ENCODE measurements at regions not wholly inside any gene's neighbourhood (a gene's known extent, or its start where the extent isn't known, plus 50 kb on each side); places are given as distances from the start of the nearest gene placed in this dataset.

DNA sequence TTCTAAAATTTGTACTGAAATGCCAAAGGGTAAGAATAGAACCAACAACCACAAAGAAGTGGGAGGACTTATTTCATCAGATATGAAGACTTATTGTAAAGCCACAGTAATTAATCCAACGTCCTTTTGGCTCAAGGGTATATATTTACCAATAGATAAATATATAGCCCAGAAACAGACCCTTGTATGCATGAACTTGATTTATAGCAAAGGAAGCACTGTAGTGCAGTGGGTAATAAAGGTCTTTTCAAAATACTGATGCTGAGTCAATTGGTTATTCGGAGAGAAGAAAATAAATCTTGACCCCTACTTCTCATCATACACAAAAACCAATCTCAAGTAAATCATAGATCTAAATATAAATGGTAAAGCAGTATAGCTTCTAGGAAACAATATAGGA is 200.5 kb upstream of the ST6GAL2 start:
- WGBS, 5 donors, result 48 to 64% (median 58%) methylated on average over 2 of the region's 2 CpGs
- no peak for DNase-seq
- H3K4me1 ChIP-seq, result no peaks in the 10 kb centered on the region
- no peaks in the 10 kb centered on the region for H3K9me3 ChIP-seq
- intact Hi-C loops (cut with DNase I; ENCODE audit: low total_unique reads), result no loop called here
- H3K27ac ChIP-seq, result no peak overlapping the region
- H3K27me3 ChIP-seq, result no peaks in the 10 kb centered on the region
- no peak overlapping the region for H3K4me3 ChIP-seq
- TF ChIP-seq, protein P1, sequence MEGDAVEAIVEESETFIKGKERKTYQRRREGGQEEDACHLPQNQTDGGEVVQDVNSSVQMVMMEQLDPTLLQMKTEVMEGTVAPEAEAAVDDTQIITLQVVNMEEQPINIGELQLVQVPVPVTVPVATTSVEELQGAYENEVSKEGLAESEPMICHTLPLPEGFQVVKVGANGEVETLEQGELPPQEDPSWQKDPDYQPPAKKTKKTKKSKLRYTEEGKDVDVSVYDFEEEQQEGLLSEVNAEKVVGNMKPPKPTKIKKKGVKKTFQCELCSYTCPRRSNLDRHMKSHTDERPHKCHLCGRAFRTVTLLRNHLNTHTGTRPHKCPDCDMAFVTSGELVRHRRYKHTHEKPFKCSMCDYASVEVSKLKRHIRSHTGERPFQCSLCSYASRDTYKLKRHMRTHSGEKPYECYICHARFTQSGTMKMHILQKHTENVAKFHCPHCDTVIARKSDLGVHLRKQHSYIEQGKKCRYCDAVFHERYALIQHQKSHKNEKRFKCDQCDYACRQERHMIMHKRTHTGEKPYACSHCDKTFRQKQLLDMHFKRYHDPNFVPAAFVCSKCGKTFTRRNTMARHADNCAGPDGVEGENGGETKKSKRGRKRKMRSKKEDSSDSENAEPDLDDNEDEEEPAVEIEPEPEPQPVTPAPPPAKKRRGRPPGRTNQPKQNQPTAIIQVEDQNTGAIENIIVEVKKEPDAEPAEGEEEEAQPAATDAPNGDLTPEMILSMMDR (IDR thresholded peaks at IDR 0.05), result no peak
- no peak for TF ChIP-seq POLR2AphosphoS5 (IDR thresholded peaks at IDR 0.05)
- no peak for TF ChIP-seq POLR2A (IDR thresholded peaks at IDR 0.05)
- TF ChIP-seq EP300 (IDR thresholded peaks at IDR 0.05), result no peak
- no peaks in the 10 kb centered on the region for H3K36me3 ChIP-seq

DNA sequence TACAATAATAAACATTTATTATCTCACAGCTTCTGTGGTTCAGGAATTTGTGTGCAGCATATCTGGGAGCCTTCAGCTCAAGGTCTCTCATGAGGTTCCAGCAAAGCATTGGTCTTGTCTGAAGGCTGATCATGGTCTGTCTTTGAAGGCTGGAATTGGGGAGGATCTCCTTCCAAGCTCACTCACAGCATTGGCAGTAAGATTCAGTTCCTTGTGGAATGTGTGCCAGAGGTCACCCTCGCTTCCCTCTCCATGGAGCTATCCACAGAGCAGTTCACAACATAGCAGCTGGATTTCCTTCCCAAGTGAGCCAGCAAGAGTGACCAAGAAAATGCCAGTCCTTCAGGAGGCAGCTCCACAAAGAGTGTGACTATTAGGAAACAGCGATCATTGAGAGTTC is 202.2 kb upstream of the ST6GAL2 start:
- Histone ChIP-seq H3K4me1 (no peaks in the 10 kb centered on the region), H3K36me3 (no peaks in the 10 kb centered on the region), H3K4me3 (no peak overlapping the region), H3K9me3 (no peaks in the 10 kb centered on the region), H3K27ac (no peak overlapping the region), H3K27me3 (no peaks in the 10 kb centered on the region)
- TF ChIP-seq POLR2A (IDR thresholded peaks at IDR 0.05) (no peak), POLR2AphosphoS5 (IDR thresholded peaks at IDR 0.05) (no peak), EP300 (IDR thresholded peaks at IDR 0.05) (no peak)
- TF ChIP-seq, protein P1 (IDR thresholded peaks at IDR 0.05), result no peak
- intact Hi-C loops (cut with DNase I; ENCODE audit: low total_unique reads), result no loop called here
- DNase-seq, result no peak
- WGBS, 5 donors, result 80 to 89% (median 82%) methylated on average over 2 of the region's 2 CpGs

DNA sequence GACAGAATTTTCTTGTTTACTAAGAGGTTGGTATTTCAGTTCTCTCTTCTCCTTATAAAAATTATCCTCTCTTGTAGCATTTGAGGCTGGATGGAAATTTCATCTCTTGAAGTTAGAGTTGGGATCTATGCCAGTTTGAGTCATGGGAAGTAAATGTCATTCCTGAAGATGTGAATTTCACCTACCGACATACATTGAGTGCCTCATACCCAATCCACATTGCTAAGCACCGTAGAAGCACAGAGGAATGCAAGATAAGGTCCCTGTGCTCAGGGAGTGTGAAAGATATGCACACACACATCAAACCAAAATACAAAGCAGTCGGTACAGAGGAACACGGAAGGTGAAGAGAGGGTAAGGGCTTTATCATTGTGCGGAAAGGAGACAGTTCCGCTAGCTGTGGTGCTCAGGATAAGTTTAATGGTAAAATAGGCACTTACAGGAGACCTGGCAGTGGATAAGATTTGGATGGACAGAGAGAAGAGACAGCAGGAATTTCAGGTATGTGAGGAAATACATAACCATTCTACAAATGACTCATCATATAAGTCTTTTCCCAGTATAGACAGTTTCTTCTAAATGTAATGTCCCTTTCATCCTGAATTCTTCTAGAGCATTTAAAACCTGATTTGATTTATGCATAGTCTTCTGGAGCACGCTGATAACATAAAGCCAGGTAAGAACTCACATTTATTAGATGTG is 205.3 kb upstream of the ST6GAL2 start:
- Histone ChIP-seq H3K4me1 (no peaks in the 10 kb centered on the region), H3K36me3 (no peaks in the 10 kb centered on the region), H3K27ac (no peak overlapping the region), H3K27me3 (no peaks in the 10 kb centered on the region), H3K9me3 (no peaks in the 10 kb centered on the region), H3K4me3 (no peak overlapping the region)
- DNase-seq, result no peak
- intact Hi-C loops (cut with DNase I; ENCODE audit: low total_unique reads), result no loop called here
- TF ChIP-seq, protein P1 (IDR thresholded peaks at IDR 0.05), result no peak
- TF ChIP-seq POLR2A (IDR thresholded peaks at IDR 0.05) (no peak), EP300 (IDR thresholded peaks at IDR 0.05) (no peak), POLR2AphosphoS5 (IDR thresholded peaks at IDR 0.05) (no peak)
- WGBS, 5 donors, result 49 to 66% (median 50%) methylated on average over 7 of the region's 7 CpGs

DNA sequence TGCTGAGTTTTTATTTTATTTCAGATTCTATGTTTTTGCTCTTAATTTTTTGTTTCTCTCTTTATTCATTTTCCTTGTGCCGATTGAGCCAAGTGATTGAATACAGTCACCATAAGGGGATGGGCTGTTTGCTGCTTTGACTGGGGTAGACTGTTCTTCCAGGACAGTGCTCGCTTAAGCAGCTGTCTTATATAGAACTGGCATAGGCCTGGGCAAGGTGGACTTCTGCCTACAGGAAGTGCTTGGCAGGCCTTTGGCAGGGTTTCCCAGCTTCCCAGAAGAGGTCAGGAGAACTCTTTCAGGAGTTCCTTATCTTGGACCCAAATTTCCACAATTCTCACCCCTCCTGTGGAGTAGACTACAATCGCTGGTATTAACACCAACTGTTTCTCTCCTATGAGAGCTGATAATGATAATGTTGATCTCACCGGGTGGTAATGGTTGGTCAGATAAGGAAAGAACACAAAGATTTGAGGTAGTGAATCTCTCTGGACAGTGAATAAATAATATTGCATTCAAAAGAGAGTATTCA is 207.5 kb upstream of the ST6GAL2 start:
- no peak overlapping the region for H3K27ac ChIP-seq
- 61 to 76% (median 64%) methylated on average over 4 of the region's 4 CpGs for WGBS, 5 donors
- no peaks in the 10 kb centered on the region for H3K36me3 ChIP-seq
- no peak for DNase-seq
- no peaks in the 10 kb centered on the region for H3K9me3 ChIP-seq
- H3K4me3 ChIP-seq, result no peak overlapping the region
- TF ChIP-seq EP300 (IDR thresholded peaks at IDR 0.05) (no peak), POLR2AphosphoS5 (IDR thresholded peaks at IDR 0.05) (no peak), POLR2A (IDR thresholded peaks at IDR 0.05) (no peak)
- TF ChIP-seq, protein P1 (IDR thresholded peaks at IDR 0.05), result no peak
- intact Hi-C loops (cut with DNase I; ENCODE audit: low total_unique reads), result no loop called here
- no peaks in the 10 kb centered on the region for H3K27me3 ChIP-seq
- H3K4me1 ChIP-seq, result no peaks in the 10 kb centered on the region

Data from stomach (tissue), 8 donors.